Renal pelvis (tissue), 1 donor: ENCODE measurements at regions not wholly inside any gene's neighbourhood (a gene's known extent, or its start where the extent isn't known, plus 50 kb on each side); places are given as distances from the start of the nearest gene placed in this dataset.

ENCODE experiments used
- DNase-seq: peaks from one replicate; pipeline ENCODE4 v3.0.0-alpha.2; 2013

- no peak for DNase-seq
These were observed 89.6 kb downstream of the RBFOX3 start for GRCh38 chr17:79521225-79521624.

GRCh38 chr17:79520167-79521165 is 90.4 kb downstream of the RBFOX3 start:
- DNase-seq = no peak

GRCh38 chr17:79519601-79520000 is 91.2 kb downstream of the RBFOX3 start:
- DNase-seq = no peak

- no peak for DNase-seq
These were observed 92.0 kb downstream of the RBFOX3 start for GRCh38 chr17:79518585-79519523.

GRCh38 chr17:79517827-79518584 is 92.8 kb downstream of the RBFOX3 start:
- no peak for DNase-seq

- no peak for DNase-seq
These were observed 94.9 kb downstream of the RBFOX3 start for GRCh38 chr17:79515646-79516571.

GRCh38 chr17:79515110-79515509 is 95.7 kb downstream of the RBFOX3 start:
- no peak for DNase-seq

GRCh38 chr17:79513820-79514535 is 96.9 kb downstream of the RBFOX3 start:
- no peak for DNase-seq

- no peak for DNase-seq
These were observed 97.6 kb downstream of the RBFOX3 start for GRCh38 chr17:79513206-79513605.

- no peak for DNase-seq
These were observed 99.4 kb downstream of the RBFOX3 start for GRCh38 chr17:79511471-79511870.

- DNase-seq = no peak
These were observed 100.8 kb downstream of the RBFOX3 start for GRCh38 chr17:79510071-79510470.

- DNase-seq = no peak
These were observed 101.4 kb downstream of the RBFOX3 start for GRCh38 chr17:79509490-79509889.

- no peak for DNase-seq
These were observed 101.8 kb downstream of the RBFOX3 start for GRCh38 chr17:79509008-79509407.

- DNase-seq = no peak
These were observed 102.5 kb downstream of the RBFOX3 start for GRCh38 chr17:79508291-79508716.

- DNase-seq = no peak
These were observed 103.9 kb downstream of the RBFOX3 start for GRCh38 chr17:79506955-79507354.

GRCh38 chr17:79506150-79506870 is 104.5 kb downstream of the RBFOX3 start:
- no peak for DNase-seq

GRCh38 chr17:79505199-79505598 is 105.7 kb downstream of the RBFOX3 start:
- no peak for DNase-seq

GRCh38 chr17:79504181-79504605 is 106.7 kb downstream of the RBFOX3 start:
- DNase-seq = no peak
